Effector CD4-positive, alpha-beta T cell (primary cell): ENCODE measurements at regions not wholly inside any gene's neighbourhood (a gene's known extent, or its start where the extent isn't known, plus 50 kb on each side); places are given as distances from the start of the nearest gene placed in this dataset.

Source experiments
- DNase-seq: peaks from one replicate; pipeline ENCODE4 v3.0.0-alpha.2; 2020

DNA sequence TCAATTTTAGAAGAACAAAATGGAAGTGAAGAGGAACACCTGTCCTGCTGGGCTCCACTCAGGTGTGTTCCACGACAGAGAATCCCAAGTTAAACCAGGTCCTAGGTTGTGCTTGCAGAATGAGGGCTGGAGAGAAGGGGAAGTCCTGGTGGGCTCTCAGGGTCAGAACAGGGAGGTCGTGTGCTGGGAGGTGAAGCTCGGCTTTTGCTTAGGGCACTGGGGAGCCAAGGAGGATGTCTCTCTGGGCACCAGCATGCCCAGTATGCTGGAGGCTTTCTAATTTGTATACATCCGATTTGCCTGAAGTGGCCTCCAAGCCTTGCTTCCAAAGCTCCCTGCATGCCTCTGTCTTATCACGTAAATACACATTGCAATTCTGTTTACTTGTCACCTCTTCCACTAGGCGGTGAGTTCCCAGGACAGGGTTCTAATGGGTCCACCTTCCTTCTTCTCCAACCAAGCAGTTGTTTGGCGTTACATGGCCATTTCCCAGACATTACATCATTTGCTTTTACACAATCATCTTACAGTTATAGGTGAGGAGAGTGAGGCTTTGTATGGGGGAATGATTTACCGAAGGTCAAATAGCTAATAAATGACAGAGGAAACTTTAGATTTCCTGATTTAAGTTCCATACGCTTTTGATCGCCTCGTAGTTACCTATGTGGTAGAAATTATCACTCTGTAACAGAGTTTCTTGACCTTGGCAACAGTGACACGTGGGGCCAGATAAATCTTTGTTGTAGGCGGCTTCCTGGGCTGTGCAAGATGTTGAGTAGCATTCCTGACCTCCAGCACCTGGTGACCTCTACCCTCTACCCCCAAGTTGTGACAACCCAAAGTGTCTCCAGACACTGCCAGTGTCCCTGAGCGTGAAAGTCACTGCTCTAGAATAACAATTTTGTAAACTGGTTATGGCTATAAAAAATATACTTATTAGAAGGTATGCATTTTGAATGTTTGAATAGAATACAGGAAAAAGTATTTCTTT is 901.5 kb downstream of the TBC1D22A start:
- DNase-seq: no peak

- no peak for DNase-seq
Observed at GRCh38 chr22:47659467-47660223, 897.2 kb downstream of the TBC1D22A start.

- no peak for DNase-seq
Observed at GRCh38 chr22:47658182-47658581, 895.7 kb downstream of the TBC1D22A start.

DNA sequence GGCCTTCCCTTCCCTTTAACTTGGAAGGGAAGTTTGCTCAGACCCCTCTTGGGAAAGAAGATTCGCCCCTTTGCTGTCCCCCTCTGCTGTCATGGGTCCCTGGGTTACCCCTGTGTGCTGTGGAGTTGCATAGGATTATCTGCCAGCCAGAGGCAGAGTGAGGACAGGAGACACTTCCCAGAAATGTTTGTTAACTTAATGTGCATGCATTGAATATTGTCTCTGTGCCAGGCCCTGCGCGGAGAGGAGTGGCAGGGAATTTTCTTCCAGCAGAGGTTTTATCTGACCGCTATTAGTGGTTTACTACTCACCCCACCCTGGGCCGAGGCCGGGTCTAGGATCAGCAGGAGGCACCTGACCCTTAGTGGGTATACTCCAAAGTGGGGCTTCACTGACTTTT is 894.8 kb downstream of the TBC1D22A start:
- DNase-seq: no peak

DNA sequence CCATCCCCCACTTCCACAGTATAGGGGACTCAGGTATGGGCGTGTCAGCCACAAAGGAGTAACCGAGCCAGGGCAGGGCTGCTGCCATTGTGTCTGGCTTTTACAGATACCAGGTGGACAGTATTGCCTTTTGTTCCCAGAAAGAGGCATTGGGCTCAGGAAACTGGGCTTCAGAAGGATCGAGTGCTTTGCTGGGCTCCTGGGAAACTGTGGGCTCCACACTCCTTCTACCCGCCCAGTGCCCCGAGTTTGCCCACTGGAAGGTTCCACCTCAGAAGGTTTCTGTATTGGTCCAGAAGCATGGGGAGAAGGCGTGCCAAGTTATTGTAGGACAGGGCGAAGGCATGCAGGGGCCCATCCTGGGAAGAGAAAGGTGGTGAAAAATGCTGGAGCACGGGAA is 894.4 kb downstream of the TBC1D22A start:
- DNase-seq: no peak

- no peak for DNase-seq
Observed at GRCh38 chr22:47655930-47656329, 893.5 kb downstream of the TBC1D22A start.

- DNase-seq: no peak
Observed at GRCh38 chr22:47654922-47655491, 892.6 kb downstream of the TBC1D22A start.

- DNase-seq: no peak
Observed at GRCh38 chr22:47653921-47654320, 891.5 kb downstream of the TBC1D22A start.

GRCh38 chr22:47651216-47651987 is 889.0 kb downstream of the TBC1D22A start:
- DNase-seq: no peak

- DNase-seq: no peak
Observed at GRCh38 chr22:47647720-47648119, 885.3 kb downstream of the TBC1D22A start.

DNA sequence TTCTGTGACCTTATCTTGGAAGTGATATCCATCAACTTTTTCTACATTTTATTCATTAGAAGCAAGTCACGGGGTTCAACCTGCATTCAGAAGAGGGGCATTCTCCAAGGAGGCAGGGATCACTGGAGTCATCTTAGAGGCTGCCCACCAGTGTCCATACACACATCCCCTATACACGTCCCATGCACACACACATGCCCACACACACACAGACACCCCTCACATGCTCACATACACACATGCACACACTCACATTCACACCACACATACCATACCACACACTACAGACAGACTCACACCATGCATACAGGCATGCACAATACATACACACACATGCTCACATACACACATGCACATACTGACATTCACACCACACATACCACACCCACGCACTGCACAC is 884.7 kb downstream of the TBC1D22A start:
- DNase-seq: no peak

DNA sequence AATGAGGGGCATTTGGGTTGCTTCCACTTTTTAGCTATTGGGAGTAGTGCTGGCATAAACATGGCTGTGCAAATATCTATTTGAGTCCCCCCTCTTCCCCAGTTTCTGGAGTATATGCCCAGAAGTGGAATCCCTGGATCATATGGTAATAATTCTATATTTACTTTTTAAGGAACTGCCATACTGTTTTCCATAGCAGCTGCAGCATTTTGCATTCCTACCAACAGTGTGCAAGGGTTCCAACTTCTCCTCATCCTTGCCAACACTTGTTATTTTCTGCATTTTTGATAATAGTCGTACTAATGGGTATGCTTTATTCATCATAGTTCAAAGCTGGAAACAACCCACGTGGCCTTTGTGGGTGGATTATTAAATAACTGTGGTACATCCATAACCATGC is 883.5 kb downstream of the TBC1D22A start:
- no peak for DNase-seq

- no peak for DNase-seq
Observed at GRCh38 chr22:47645450-47645914, 883.0 kb downstream of the TBC1D22A start.

- no peak for DNase-seq
Observed at GRCh38 chr22:47634347-47634746, 871.9 kb downstream of the TBC1D22A start.

DNA sequence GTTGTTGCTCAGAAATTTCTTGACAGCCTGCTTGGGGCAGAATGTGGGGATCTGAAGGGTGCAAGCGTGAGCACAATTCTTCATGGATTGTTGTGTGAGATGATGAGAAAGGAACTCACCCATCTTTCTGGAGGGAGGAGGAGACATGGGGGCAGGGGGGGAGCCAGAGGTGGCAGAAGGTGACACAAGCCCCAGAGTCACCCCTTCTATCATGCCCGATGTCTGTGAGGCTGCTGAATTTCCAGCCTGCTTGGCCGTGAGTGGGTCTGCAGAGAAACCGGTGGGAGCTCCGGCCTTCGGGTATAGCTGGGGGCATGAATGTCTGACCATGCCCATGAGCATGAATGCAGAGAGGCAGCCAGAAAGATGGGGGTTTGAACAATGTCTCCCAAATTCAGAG is 870.7 kb downstream of the TBC1D22A start:
- no peak for DNase-seq

DNA sequence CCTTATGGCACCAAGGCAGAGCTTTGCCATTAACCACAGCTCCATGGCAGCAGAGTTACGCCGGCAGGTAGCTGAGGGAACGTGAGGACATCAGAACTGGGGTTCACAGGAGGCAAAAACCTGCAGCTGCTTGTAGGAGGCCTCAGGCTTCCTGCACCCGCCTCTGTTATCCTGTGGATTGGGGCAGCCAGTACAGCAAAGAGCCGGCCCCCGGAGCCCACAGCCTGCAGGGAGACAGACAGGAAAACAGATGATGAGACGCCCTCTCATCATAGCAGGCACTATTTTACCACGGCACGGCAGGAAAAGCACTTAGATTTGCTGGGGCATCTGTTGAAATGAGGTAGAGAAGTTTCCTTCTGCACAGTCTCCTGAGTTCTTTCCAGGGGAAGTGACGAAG is 870.3 kb downstream of the TBC1D22A start:
- no peak for DNase-seq

DNA sequence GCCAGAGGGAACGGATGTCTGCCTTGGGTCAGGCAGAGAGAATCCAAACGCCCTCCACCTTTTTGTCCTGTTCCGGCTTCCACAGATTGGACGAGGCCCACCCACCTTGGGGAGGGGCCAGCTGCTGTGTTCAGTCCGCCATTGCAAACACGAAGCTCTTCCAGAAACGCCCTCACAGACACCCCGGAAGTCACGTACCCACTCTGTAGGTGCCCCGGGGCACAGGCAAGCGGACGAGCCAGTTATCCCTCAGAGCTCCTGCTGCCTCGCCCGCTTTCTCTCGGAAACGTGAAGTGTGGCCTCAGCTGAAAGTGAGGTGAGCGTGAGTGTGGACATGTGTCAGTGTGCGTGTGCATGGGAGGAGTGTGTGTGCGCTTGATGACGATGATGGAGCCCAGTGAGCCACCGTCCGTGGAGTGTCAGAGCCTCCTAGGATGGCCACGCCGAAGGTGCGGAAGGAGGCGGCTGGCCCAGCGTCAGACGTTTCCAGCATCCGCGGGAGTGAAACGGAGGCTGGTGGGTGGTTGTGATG is 869.2 kb downstream of the TBC1D22A start:
- no peak for DNase-seq

DNA sequence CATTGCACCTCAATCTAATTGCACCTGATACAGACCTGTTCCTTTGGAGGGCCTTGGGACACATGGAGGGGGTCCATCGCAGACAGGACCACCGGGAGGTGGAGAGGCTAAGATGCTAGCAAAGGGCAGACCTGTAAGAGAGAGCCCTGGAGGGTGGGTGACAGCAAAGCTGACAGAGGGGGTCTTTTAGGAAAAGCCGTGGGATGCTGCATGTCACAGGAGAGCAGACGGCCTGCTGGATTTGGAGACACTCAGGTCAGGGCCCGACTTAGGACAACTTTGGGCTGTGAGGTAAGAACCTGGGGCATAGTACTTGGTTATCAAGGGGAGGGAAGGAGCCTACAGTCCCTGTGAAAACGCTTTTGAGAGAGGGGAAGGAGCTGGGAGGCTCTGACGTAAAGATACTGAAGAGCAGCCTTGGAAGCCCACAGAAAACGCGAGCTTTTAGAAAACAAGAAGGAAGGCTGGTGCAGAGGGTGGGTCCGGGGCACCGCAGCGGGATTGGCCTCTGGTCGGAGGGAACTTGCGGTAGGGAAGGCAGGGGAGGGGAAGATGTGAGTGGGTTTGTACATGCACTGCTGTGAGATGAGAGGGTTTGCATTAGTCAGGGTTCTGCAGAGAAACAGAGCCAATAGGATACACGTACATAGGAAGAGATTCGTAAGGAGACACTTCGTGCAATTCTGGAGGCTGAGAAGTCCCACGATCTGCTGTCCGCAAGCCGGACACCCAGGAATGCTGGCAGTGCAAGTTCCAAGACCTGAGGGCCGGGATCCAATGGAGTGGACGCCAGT is 868.5 kb downstream of the TBC1D22A start:
- no peak for DNase-seq

- no peak for DNase-seq
Observed at GRCh38 chr22:47629791-47630655, 867.6 kb downstream of the TBC1D22A start.

DNA sequence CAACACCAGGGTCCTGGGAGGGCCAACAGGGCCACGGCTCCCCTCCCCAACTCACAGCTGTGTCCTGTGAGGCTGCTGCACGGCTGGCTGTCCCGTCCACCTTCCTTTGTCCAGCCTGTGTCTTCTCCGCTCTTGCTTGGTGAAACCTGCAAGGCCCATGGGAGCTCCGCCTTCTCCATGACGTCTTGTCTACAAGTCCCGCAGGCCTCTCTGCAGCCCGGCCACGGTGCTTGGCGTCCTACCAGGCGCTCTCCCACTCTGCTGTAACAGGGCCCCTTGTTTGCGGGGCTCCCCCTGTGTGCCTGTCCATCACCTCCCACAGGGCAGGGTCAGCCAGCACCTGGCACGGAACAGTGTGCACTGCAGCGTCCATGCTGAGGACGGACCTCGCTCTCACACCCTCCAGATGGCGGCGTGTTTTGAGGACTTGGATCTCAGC is 866.8 kb downstream of the TBC1D22A start:
- no peak for DNase-seq
